Sigmoid colon (tissue), 4 donors: ENCODE measurements at regions not wholly inside any gene's neighbourhood (a gene's known extent, or its start where the extent isn't known, plus 50 kb on each side); places are given as distances from the start of the nearest gene placed in this dataset.

ENCODE experiments used
- EP300 ChIP-seq, 4 donors: sonication (generic); formaldehyde crosslinking; IDR thresholded peaks; one replicate each; pipeline ENCODE4 v1.6.1; 2017; ENCODE audit warnings: antibody characterized with exemption in 4 of 4
- POLR2A ChIP-seq, 2 donors: fragments of 450-650 bp; IDR thresholded peaks; one replicate each; pipeline ENCODE4 v1.6.1; 2016; ENCODE audit warnings: antibody characterized with exemption in 2 of 2, mild to moderate bottlenecking in 2 of 2, moderate library complexity in 2 of 2
- POLR2AphosphoS5 ChIP-seq, 4 donors: sonication (generic); formaldehyde crosslinking; IDR thresholded peaks; one replicate each; pipeline ENCODE4 v1.6.1; 2017; ENCODE audit warnings: antibody characterized with exemption in 4 of 4
- TF ChIP-seq, protein P1 (sequence below), 4 experiments: fragments of 450-650 bp in 3 of 4; fragments of 200-600 bp in 1 of 4; IDR thresholded peaks; one replicate each; pipeline ENCODE4 v1.5.1; 2016 to 2019; ENCODE audit warnings: antibody characterized with exemption in 4 of 4, mild to moderate bottlenecking in 3 of 4, moderate library complexity in 2 of 4

DNA sequence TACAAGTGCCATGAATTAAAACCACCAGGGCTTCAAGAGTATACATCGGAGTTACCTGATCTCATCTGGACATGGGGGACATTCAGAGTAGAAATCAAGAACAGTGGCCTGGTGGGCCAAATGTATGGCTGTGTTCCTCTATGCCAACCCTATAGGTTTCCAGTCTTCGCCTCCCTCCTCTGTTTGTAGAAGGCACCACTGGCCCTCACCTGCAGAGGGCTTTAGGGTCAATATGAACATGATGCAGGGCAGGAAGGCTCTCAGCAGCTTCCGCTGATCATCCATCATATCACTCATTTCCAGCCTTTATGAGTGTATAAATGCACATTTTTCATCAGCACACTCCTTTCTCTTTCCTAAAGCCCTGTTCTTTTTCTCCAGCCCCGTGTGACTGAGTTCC, 555.5 kb upstream of the BRINP1 start:
- no peak for TF ChIP-seq POLR2AphosphoS5 (IDR thresholded peaks at IDR 0.05)
- TF ChIP-seq, protein P1, sequence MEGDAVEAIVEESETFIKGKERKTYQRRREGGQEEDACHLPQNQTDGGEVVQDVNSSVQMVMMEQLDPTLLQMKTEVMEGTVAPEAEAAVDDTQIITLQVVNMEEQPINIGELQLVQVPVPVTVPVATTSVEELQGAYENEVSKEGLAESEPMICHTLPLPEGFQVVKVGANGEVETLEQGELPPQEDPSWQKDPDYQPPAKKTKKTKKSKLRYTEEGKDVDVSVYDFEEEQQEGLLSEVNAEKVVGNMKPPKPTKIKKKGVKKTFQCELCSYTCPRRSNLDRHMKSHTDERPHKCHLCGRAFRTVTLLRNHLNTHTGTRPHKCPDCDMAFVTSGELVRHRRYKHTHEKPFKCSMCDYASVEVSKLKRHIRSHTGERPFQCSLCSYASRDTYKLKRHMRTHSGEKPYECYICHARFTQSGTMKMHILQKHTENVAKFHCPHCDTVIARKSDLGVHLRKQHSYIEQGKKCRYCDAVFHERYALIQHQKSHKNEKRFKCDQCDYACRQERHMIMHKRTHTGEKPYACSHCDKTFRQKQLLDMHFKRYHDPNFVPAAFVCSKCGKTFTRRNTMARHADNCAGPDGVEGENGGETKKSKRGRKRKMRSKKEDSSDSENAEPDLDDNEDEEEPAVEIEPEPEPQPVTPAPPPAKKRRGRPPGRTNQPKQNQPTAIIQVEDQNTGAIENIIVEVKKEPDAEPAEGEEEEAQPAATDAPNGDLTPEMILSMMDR (IDR thresholded peaks at IDR 0.05) = no peak
- no peak for TF ChIP-seq POLR2A (IDR thresholded peaks at IDR 0.05)
- no peak for TF ChIP-seq EP300 (IDR thresholded peaks at IDR 0.05)
